ENCODE measurements at regions not wholly inside any gene's neighbourhood (a gene's known extent, or its start where the extent isn't known, plus 50 kb on each side); places are given as distances from the start of the nearest gene placed in this dataset.
"Not testable (repeated sequence)": the region's sequence is repeated elsewhere in the genome, so short reads cannot be mapped to it uniquely, and the experiment has no call there.

DNA sequence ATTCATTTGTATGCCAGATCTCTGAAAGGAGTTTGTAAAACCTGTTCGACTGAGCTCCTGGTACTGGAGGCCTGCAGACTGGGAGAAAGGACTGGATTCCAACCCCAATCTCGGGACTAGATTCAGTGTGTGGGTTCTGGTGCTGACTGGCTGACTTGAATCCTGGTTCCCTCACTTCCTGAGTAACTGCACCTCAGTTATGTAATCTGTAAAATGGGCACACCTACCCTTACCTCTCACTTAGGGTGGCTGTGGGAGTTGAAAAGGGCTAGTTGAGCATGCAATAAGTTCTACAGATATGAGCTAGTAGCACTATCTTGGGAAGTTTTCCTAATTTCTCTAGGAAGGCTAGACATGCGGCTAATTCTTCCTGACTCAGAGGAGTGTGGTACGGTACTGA, 621.3 kb upstream of the TBX3 start:
- Mint-ChIP-seq H3K4me3 (no peak overlapping the region), H3K27me3 (ENCODE audit: low read depth in 3 of 3) (peaks cover 0 to 4% (median 0%) of the 10 kb centered on the region in 3 donors), H3K9me3 (peaks cover 0 to 3% (median 1%) of the 10 kb centered on the region in 6 donors), H3K36me3 (no peaks in the 10 kb centered on the region), H3K4me1 (no peaks in the 10 kb centered on the region), H3K27ac (no peak overlapping the region)
- no peak for DNase-seq

DNA sequence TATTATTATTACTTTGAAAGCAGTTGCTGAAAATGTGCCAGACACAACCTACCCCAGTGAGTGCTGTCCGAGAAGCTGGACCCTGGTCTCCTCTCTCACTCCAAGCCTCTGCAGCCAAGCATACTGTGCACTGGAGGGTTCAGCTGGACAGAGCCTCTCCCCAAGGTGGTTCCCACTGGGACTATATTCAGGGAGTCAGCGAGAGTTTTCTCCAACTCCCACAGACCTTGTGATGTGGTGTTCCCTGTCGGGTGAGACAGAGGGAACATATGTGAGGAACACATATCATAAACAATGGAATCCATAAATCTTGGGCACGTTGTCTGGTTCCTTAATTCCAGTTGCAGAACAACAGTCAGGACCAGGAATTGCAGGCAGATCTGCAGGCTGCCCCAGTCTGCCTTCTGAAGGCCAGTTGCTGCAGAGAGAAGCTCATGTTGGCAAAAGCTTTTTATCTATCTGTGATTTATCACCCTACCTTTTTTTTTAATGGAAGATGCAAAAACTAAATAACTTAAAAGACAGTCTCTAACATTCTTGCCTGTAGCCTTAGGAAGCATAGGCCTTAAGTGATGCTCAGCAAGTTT, 619.8 kb upstream of the TBX3 start:
- peaks cover 0 to 2% (median 0%) of the 10 kb centered on the region in 3 donors for H3K27me3 Mint-ChIP-seq (ENCODE audit: low read depth in 3 of 3)
- H3K27ac Mint-ChIP-seq, result no peak overlapping the region
- no peaks in the 10 kb centered on the region for H3K36me3 Mint-ChIP-seq
- DNase-seq, result no peak
- no peaks in the 10 kb centered on the region for H3K4me1 Mint-ChIP-seq
- H3K4me3 Mint-ChIP-seq, result no peak overlapping the region
- peaks cover 0 to 4% (median 1%) of the 10 kb centered on the region in 6 donors for H3K9me3 Mint-ChIP-seq

DNA sequence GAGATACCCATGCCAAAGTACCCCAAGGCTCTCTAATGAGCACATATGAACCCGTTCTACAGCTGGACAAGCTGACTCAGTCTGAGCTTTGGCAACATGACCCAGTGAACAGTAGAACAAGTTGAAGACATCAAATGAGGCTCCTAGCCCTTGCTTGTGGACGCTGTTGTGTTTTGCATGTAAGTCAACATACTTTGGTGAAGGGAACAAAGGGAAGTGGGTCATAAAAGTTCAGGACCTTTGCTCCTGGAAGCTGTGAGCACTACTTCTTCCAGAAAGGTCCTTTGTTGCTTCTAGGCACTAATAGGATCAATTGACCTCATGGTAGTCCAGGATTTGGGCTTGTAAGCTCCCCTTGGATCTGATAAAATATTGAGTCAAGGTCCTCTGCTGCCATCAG, 613.5 kb upstream of the TBX3 start:
- H3K27me3 Mint-ChIP-seq (ENCODE audit: low read depth in 3 of 3), result peaks cover 0 to 2% (median 2%) of the 10 kb centered on the region in 3 donors
- H3K4me3 Mint-ChIP-seq, result no peak overlapping the region
- H3K9me3 Mint-ChIP-seq, result peaks cover 0 to 13% (median 3%) of the 10 kb centered on the region in 6 donors
- no peaks in the 10 kb centered on the region for H3K36me3 Mint-ChIP-seq
- DNase-seq, result no peak
- no peak overlapping the region for H3K27ac Mint-ChIP-seq
- no peaks in the 10 kb centered on the region for H3K4me1 Mint-ChIP-seq

DNA sequence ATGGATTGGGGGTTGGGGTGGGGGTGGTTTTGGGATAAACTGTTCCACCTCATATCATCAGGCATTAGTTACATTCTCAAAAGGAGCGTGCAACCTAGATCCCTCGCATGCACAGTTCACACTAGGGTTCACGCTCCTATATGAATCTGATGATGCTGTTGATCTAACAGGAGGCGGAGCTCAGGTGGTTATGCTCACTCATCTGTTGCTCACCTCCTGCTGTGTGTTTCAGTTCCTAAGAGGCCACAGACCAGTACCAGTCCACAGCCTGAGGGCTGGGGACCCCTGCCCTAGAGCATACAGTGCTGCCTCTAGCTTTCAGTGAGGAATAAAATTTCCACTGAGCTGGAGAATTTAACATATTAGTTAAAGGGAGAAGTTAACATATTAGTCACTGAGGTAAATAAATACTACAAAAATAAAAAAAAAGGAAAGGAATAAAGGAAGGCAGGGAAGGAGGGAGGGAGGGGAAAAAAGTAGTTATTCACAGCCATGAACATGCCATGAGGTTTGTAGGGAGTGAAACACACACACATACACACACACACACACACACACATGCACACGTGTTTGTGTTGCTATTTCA, 612.7 kb upstream of the TBX3 start:
- Mint-ChIP-seq H3K4me1 (no peaks in the 10 kb centered on the region), H3K4me3 (no peak overlapping the region), H3K27ac (no peak overlapping the region), H3K9me3 (peaks cover 0 to 13% (median 3%) of the 10 kb centered on the region in 6 donors), H3K36me3 (no peaks in the 10 kb centered on the region), H3K27me3 (ENCODE audit: low read depth in 3 of 3) (peaks cover 0 to 2% (median 2%) of the 10 kb centered on the region in 3 donors)
- no peak for DNase-seq

DNA sequence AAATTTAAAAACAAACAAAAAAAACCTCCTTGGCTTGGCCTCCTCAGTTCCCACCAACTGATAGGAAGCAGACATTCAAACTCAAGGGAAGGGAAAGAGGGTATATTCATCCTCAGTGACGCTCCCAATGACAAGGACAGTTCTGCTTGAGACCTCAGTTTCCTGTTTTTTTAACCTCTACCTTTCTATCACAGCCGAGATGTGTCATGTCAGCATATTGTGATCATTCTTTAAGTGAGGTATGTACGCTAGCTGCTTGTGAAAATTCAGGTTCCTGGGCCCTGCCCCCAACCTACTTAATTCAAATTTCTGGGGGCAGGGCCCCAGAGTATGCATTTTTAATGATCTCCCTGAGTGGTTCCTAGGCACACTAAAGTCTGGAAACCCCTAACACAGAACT, 611.9 kb upstream of the TBX3 start:
- Mint-ChIP-seq H3K27me3 (ENCODE audit: low read depth in 3 of 3) (peaks cover 0 to 3% (median 0%) of the 10 kb centered on the region in 3 donors), H3K4me3 (no peak overlapping the region), H3K27ac (no peak overlapping the region), H3K9me3 (peaks cover 0 to 13% (median 3%) of the 10 kb centered on the region in 6 donors), H3K4me1 (no peaks in the 10 kb centered on the region), H3K36me3 (no peaks in the 10 kb centered on the region)
- DNase-seq, result no peak

DNA sequence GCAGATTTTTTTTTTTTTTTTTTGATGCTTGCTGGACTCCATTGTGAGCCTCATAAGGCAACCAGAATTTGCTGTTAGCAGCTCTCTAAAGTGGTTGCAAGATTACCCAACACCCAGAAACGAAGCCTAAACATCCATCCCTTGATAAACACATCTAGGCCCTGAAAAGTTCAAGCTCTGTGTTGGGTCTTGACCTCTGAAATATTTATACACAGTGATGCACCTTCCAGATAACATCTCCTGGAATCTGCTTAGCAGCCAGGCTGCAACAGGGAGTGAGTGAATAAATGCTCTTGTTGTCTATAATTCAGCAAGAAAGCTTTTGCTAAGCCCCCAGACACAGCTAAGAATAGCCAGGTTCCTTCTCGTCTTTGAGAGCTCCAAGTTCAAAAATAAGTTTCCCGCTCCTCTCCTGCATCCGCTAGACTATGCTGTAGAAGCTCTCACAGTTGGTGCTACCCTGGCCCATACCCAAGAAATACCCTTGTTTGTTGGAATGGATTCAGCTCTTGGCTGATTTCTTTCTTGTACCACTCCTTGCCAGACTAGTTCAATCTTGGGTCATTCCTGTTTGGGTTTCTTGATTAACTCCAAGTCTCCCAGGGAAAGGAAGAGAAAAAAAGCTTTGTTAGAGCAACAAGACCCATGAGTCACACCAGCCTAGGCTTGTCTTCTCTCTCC, 610.6 kb upstream of the TBX3 start:
- no peak overlapping the region for H3K4me3 Mint-ChIP-seq

DNA sequence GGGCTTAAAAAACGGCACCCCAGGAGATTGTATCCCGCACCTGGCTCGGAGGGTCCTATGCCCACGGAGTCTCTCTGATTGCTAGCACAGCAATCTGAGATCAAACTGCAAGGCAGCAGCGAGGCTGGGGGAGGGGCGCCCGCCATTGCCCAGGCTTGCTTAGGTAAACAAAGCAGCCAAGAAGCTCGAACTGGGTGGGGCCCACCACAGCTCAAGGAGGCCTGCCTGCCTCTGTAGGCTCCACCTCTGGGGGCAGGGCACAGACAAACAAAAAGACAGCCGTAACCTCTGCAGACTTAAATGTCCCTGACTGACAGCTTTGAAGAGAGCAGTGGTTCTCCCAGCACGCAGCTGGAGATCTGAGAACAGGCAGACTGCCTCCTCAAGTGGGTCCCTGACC, 601.5 kb upstream of the TBX3 start:
- H3K27ac Mint-ChIP-seq; DNase-seq; H3K4me3 Mint-ChIP-seq; H3K27me3 Mint-ChIP-seq (ENCODE audit: low read depth in 3 of 3); H3K4me1 Mint-ChIP-seq; H3K36me3 Mint-ChIP-seq: not testable (repeated sequence)
- H3K9me3 Mint-ChIP-seq, result peaks cover 0 to 12% (median 4%) of the 10 kb centered on the region in 6 donors

More for the DNA sequence above, 610.6 kb upstream of the TBX3 start:
- H3K27me3 Mint-ChIP-seq (ENCODE audit: low read depth in 3 of 3), result peaks cover 0 to 3% (median 0%) of the 10 kb centered on the region in 3 donors
- no peaks in the 10 kb centered on the region for H3K36me3 Mint-ChIP-seq
- no peak for DNase-seq
- no peaks in the 10 kb centered on the region for H3K4me1 Mint-ChIP-seq
- H3K27ac Mint-ChIP-seq, result no peak overlapping the region
- H3K9me3 Mint-ChIP-seq, result peaks cover 0 to 13% (median 3%) of the 10 kb centered on the region in 6 donors

DNA sequence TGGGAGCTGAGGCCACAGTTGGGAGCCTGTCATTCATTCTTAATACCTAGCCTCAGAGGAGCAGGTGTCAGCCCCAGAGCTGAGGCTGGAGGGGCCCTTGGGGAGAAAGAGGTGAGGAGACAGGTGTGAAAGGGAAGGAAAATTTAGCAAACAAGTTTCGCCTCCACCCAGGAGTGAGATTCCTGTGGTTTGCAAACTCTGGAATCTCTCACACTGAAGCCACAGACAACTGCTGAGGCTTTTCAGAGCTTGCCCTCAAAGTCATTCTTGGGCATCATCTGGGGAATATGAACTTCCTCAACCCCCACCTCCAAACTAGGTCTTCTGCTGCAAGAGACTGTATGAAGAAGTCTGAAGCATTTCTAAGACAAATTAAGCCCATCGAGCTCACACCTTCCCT, 589.5 kb upstream of the TBX3 start:
- no peaks in the 10 kb centered on the region for H3K36me3 Mint-ChIP-seq
- H3K27me3 Mint-ChIP-seq (ENCODE audit: low read depth in 3 of 3), result peaks cover 0 to 2% (median 2%) of the 10 kb centered on the region in 3 donors
- H3K9me3 Mint-ChIP-seq, result peaks cover 0 to 5% (median 2%) of the 10 kb centered on the region in 6 donors
- no peak overlapping the region for H3K27ac Mint-ChIP-seq
- no peaks in the 10 kb centered on the region for H3K4me1 Mint-ChIP-seq
- H3K4me3 Mint-ChIP-seq, result no peak overlapping the region
- no peak for DNase-seq

DNA sequence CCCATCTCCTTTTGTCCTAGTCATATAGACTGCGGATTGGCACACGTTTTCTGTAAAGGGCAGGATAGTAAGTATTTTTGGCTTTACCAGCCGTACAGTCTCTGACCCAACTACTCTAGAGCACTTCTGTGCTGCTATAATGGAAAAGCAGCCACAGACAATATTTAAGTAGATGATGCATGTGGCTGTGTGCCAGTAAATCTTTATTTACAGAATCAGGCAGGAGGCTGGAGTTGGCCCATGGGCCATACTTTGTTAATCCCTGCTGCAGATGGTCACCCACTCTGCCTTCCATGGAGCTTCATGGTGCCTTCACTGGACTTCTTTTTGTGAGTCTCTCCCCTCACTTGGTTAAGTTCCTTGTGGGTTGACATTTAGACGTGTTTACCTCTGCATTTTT, 584.5 kb upstream of the TBX3 start:
- H3K4me1 Mint-ChIP-seq, result no peaks in the 10 kb centered on the region
- no peak for DNase-seq
- H3K27ac Mint-ChIP-seq, result no peak overlapping the region
- peaks cover 0 to 1% (median 0%) of the 10 kb centered on the region in 3 donors for H3K27me3 Mint-ChIP-seq (ENCODE audit: low read depth in 3 of 3)
- H3K9me3 Mint-ChIP-seq, result peaks cover 0 to 22% (median under 1%) of the 10 kb centered on the region in 6 donors
- H3K36me3 Mint-ChIP-seq, result no peaks in the 10 kb centered on the region
- no peak overlapping the region for H3K4me3 Mint-ChIP-seq

DNA sequence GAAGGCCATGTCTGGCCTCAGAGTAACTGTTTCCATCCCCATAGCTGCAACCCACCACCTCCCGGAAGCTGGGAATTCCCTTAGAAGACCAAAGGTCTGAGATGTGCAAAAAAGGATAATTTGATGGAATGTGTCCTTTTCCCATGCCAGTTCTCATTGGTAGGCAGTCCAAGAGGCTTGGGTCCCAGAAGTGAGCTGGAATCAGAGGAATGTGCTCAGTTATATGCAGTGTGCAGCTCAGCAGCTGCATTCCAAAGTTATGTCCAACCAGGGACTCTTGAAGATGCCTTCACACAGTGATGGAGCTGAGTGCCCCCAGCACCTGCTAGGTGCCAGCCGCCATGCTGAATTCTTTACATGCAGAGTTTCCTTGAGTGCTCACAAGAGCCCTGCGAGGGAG, 583.9 kb upstream of the TBX3 start:
- no peak overlapping the region for H3K4me3 Mint-ChIP-seq
- no peak overlapping the region for H3K27ac Mint-ChIP-seq
- no peaks in the 10 kb centered on the region for H3K4me1 Mint-ChIP-seq
- H3K9me3 Mint-ChIP-seq, result peaks cover 0 to 22% (median under 1%) of the 10 kb centered on the region in 6 donors
- H3K27me3 Mint-ChIP-seq (ENCODE audit: low read depth in 3 of 3), result peaks cover 0 to 1% (median 0%) of the 10 kb centered on the region in 3 donors
- no peak for DNase-seq
- no peaks in the 10 kb centered on the region for H3K36me3 Mint-ChIP-seq

DNA sequence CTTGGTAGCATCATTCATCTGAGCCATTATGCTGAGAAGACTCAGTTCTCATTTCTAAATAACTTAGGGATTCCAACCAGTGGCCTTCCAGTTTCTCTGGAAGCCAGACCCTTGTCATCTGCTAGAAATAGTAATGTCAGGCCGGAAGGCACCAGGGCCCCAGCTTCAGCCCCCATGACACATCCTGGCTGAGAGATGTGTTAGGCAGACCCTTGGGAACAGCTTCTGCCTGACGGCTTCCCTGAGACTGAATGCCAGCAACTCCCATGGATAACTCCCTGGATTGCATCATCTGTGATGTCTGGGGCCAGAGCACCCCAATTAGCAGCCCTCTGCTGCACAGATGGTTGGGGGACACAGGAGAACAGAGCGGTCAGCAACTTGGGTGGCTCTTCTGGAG, 583.5 kb upstream of the TBX3 start:
- peaks cover 0 to 1% (median 0%) of the 10 kb centered on the region in 3 donors for H3K27me3 Mint-ChIP-seq (ENCODE audit: low read depth in 3 of 3)
- H3K9me3 Mint-ChIP-seq, result peaks cover 0 to 22% (median under 1%) of the 10 kb centered on the region in 6 donors
- no peak overlapping the region for H3K4me3 Mint-ChIP-seq
- no peaks in the 10 kb centered on the region for H3K4me1 Mint-ChIP-seq
- no peak overlapping the region for H3K27ac Mint-ChIP-seq
- no peaks in the 10 kb centered on the region for H3K36me3 Mint-ChIP-seq
- DNase-seq, result no peak

DNA sequence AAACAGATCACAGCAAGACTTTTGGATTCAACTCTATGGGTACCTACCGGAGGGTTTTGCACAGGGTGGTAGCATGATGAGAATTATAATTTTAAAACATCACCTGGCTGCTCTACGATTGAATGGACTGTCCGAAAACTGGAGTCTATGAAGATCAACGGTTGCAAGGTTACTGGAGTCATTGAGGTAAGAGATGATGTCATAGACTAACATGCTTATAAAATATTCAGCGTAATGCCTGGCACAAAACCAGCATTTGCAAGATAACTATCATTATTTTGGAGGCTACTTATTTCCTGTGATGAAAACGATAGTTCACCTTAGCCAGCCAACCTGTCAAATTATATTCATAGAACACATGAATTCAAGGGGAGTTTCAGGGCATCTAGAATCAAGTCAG, 580.6 kb upstream of the TBX3 start:
- Mint-ChIP-seq H3K27ac (no peak overlapping the region), H3K4me3 (no peak overlapping the region)

DNA sequence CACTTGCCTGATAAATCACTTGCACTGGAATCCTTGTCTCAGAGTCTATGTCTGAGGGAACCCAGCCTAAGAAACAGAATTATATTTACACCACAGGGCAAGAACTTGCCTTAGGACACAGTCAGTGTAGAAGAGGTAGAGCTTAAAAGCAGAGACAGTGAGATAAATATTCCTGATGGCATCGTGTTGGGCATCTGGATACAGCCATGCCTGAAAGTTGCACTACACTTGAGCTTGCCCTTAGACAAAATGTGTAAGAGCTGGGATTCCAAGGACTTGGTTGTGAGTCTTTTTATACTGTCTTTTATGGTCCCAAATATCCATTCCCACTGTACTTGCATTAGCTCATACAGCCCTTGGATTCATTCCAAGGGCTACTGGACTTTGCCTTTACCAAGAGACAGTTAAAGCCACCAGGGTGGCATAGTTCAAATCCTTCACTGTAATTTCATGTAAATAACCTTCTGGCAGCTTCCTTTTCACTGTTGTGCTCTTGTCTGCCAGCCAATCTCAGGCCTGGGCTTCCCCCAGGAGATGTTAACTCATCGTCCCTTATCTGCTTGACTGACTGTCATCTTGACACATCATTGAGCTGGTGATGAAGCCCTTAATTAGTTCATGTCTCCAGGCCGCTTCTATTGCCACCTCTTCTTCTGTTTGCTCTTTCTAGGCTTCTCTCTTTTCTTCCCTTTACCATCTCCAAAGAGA, 577.9 kb upstream of the TBX3 start:
- Mint-ChIP-seq H3K27ac (no peak overlapping the region), H3K4me1 (no peaks in the 10 kb centered on the region), H3K27me3 (ENCODE audit: low read depth in 3 of 3) (peaks cover 0 to 3% (median 0%) of the 10 kb centered on the region in 3 donors), H3K9me3 (peaks cover 0 to 13% (median under 1%) of the 10 kb centered on the region in 6 donors), H3K36me3 (no peaks in the 10 kb centered on the region), H3K4me3 (no peak overlapping the region)
- DNase-seq, result no peak

More for the DNA sequence above, 580.6 kb upstream of the TBX3 start:
- no peaks in the 10 kb centered on the region for H3K36me3 Mint-ChIP-seq
- H3K9me3 Mint-ChIP-seq, result peaks cover 0 to 22% (median 0%) of the 10 kb centered on the region in 6 donors
- peaks cover 0 to 3% (median 0%) of the 10 kb centered on the region in 3 donors for H3K27me3 Mint-ChIP-seq (ENCODE audit: low read depth in 3 of 3)
- no peaks in the 10 kb centered on the region for H3K4me1 Mint-ChIP-seq
- DNase-seq, result no peak
